ENCODE measurements at regions not wholly inside any gene's neighbourhood (a gene's known extent, or its start where the extent isn't known, plus 50 kb on each side); places are given as distances from the start of the nearest gene placed in this dataset.
A peak's percentile ranks its signal among the peaks of the same experiment; 100 is the strongest.

DNA sequence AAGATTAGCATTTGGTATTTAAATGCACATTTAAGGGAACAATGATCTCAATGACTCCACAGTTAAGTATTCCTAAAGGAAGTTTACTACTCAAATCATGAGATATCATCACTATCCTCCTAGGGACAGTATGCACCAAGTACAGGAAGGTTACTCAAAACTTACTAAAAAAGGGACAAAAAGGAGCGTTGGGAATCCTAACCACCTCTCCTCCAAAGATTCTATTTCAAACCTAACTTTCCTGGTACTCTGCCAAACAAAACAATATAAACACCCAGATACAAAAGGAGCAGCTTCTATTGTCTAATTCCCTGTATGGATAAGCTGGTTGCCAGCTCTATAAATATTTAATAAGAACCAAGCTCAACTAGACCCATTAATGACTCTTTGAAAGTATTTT lies 377.7 kb downstream of the NUAK1 start:
- DNase-seq = no peak

- no peak for DNase-seq
Measured at GRCh38 chr12:105764216-105764835, 374.4 kb downstream of the NUAK1 start.

DNA sequence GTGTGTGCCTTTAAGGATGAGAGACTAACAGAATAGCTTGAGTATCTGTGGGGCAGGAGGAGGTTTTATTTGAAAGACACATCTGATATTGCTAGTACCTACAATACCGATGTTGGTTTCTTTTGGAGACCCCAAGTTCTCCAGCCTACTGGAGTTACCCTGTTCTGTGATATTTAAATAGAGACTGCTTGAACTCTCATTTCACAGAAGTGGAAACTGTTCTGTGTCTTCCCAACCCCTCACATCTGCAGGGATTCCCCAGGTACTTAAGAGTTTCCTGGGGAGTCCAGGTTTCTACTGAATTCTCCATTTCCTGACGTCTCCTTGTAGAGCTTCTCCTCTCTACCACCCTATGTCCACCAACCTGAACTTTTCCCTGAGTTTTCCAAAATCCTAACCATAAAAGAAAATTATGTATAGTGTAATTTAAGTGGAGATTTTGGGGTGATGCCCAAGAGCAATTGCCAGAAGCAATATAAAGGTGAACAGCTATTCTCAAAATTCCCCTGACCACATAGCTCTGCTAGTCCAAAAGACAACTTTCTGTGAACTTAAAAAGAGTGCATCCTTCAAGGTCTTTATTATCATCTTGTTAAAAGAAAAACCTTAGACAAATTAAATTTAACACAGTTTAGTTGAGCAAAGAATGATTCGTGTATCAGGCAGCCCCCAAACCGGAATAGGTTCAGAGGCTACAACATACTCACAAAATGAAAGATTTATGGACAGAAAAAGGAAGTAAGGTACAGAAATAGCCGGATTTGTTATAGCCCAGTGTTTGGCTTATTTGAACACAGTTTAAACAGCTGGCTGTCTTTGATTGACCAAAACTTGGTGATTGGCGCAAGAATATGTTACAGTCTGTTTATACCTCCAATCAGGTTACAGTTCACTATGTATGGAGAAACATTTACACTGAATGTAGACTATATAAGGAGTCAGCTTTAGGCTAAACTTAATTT lies 373.4 kb downstream of the NUAK1 start:
- no peak for DNase-seq

GRCh38 chr12:105766029-105766428 lies 372.7 kb downstream of the NUAK1 start:
- no peak for DNase-seq

DNA sequence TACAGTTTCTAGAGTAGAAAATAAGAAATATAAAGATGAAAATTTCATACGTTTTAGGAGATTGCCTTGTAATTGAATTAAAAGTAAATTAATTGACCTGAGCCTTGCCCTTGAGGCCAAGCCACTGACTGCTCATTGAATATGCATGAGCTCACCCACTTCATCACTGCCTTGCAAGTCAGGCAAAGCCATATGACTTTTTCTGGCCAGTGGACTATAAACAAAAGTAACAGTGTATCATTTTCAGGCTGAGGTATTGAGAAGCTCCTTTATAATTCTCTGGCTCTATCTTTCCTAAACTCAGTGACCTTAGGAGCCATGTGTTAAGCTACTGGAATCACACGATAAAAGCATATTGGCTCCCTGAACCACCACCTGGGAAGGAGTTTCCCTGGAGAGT lies 369.3 kb downstream of the NUAK1 start:
- no peak for DNase-seq

- no peak for DNase-seq
Measured at GRCh38 chr12:105773471-105773870, 365.3 kb downstream of the NUAK1 start.

- no peak for DNase-seq
Measured at GRCh38 chr12:105774037-105774436, 364.7 kb downstream of the NUAK1 start.

DNA sequence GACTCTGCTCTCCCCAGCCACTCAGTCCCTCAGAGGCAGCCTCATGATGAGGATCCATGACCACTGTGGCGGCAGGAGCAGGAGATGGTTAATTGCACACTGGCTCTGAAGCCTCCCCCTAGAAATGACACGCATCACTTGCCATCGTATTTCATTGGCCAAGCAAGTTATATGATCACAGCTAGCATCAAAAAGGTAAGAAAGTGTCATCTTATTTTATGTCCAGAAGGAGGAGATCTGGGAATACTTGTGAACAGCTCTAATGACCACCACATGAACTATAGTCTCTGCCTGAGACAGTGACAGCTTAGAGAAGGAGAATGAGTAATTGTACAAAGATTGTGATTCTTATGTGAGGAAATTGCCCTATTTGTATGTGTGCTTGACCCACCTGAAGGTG lies 363.4 kb downstream of the NUAK1 start:
- no peak for DNase-seq

DNA sequence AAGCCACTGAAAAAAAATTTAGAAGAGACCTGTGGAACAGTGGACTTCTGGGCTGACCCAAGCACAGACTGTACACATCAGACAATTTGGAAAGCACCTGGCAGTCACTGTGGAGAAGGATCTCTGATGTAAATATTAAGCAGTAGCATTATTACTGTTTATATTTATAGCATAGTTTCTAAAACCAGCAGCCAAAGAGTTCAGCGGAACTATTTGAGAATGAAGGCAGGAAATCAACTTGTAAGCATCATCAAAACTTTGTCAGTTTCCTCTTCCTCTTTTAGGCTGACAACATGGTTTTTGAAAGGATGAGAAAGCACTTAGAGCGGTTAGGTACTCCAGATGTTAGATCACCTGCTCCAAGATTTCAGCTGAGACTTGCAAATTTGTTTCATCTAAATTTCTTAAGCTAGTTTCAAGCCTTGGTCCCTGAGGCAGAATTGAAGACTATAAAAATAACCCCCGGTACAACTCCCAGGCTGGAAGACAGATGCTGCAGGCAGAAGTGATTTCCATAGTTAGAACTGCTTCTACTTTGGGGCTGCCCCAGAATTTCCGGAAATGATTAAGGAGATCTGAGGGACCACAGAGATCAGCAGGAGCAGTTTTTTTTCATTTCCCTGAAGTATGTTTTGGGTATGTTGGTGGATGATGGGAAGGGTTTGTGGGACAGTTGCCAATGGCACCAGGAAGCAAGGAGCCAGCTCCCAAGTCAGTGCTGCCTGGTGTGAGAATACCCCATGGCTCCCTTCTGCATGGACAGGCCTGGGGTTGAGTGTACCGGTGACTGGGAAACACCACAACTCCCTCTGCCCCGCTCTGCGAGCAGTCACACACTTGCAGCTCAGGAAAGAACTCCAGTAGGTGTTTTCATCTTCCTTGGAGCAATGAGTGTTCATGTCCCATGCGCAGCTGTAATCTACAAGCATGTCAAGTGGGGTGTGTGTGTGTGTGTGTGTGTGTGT lies 354.5 kb downstream of the NUAK1 start:
- no peak for DNase-seq

DNA sequence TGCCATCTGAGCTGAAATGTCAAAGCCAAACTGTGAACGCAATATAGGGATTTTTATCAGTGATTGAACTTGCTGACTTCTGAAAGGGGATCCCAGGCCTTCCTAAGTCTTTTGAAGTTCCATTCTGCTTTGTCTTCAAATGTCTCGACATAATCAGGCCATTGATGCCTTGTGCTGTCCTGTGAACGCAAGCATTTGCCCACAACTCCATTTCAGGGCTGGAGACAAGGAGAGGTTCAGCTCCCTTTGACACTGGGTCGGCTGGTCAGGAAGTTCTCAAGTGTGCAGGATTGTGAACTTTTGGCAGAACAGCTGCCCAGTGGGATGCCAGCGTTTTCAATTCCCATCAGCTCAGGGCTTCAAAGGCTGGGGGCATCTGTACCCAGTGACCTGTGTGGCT lies 345.3 kb downstream of the NUAK1 start:
- no peak for DNase-seq

GRCh38 chr12:105798256-105798845 lies 340.4 kb downstream of the NUAK1 start:
- DNase-seq = peak; percentile 7

GRCh38 chr12:105799103-105799502 lies 339.7 kb downstream of the NUAK1 start:
- DNase-seq = no peak

DNA sequence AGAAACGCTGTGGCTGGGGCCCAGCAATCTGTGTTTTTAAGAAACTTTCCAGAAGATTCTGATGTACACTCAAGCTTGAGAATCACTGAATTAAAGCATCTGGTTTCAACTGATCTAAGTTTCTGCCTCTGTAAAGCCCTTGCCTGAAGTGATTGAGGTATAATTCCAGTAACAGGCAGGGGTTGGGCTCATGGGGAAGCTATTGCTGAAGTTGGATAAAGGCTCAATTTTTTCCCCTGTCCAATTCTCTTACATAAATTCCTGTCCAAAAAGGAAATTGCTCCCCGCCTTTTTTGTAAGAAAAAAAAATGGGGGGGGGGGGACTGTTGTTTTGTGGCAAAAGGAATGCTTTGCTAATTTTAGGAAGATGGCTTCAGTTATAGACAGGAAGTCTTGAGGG lies 337.4 kb downstream of the NUAK1 start:
- no peak for DNase-seq

DNA sequence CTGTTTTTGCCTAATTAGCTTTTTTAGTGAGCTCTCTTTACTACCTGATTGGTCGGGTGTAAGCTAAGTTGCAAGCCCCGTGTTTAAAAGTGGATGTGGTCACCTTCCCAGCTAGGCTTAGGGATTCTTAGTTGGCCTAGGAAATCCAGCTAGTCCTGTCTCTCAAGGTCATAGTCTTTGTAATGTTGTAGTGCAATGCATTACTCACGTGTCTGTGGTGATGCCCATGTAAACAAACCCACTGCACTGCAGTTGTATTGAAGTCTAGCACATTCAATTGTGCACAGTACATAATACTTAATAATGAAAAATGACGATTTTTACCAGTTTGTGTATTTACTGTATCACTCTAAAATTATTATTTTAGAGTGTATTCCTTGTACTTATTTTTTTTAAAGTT lies 335.5 kb downstream of the NUAK1 start:
- DNase-seq = no peak

- DNase-seq = no peak
Measured at GRCh38 chr12:105804591-105805265, 334.0 kb downstream of the NUAK1 start.

DNA sequence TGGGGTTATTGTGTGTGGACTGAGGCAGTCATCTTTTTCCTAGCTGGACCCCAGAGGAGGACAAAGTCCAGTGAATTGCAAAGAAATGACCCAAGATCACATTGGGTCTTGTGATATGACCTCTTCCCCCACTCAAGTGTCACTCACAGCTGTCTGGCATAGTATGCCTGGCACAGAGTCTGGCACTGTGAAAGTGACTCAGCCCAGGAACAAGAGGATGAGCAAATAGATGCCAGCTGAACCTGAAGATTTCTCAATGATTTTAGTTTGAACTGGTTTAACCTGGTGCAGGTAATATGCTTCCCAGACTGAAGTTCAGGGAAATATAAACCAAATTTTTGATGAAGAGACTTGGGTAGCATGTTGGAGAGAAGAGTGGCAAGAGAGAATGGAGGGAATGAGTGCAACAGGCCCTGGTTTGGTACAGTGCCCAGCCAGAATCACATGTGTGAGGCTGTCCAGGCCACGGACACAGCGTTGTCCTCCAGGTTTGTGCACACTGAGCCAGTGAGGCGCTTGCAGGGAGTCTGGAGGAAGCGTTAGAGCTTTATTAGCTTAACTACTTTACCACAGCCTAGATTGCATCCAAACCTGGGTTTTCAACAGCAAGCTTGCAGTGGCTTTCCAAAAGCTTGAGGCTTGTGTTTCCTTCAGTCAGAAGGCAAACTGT lies 332.9 kb downstream of the NUAK1 start:
- no peak for DNase-seq

DNA sequence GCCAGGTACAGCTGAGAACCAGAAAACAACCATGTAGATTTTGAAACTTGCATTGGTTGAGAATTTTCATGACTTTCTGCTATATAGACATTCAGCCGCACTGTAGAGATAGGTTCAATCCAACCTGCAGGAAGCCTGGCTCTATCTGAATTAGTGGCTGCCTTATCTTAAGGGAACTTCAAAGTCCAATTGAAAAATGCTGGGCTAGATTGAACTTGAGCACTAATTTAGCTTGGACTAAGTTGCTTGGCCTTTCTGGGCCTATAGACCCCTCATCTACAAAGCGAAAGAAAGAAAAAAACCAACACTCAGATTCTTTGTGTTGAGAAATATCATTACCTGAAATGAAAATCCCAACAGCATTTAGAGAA lies 332.4 kb downstream of the NUAK1 start:
- DNase-seq = no peak

GRCh38 chr12:105812366-105812765 lies 326.4 kb downstream of the NUAK1 start:
- DNase-seq = no peak

DNA sequence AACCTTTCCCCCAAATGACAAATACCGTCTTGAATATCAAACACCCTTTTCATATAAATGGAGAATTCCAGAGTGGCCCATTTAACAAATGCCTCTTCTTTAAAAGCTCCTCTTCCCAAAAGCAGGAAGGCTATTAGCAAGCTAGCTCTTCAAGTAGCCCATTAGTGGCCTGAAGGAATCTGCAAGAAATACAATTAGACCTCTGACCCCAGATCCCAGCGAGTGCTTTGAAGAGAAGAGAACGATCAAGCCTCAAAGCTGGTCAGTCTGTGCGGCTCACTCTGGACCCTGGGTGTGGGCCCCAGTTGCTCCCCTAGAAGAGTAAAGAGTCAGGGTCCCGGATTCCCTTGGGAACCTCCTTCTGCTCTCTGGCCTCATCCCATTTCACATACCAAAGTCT lies 325.6 kb downstream of the NUAK1 start:
- DNase-seq = no peak

DNA sequence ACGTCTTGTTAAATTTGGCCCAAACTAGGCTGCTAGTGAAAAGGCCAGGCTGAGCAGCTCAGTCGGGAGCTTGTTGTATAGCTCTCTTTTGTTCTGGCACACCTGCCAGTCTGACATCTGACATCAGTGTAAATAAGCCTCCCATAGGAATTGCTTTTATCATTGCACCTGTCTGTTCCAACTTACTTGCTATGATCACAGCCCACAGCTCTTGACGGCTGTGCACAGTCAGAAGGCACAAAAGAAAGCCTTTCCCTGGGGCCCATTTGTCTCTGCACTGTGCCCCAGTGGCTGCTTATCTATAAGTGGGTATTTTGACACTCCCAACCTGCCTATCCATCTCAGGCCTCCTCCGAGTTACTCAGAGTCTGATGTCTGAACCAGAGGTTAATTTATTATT lies 324.5 kb downstream of the NUAK1 start:
- DNase-seq = no peak

DNA sequence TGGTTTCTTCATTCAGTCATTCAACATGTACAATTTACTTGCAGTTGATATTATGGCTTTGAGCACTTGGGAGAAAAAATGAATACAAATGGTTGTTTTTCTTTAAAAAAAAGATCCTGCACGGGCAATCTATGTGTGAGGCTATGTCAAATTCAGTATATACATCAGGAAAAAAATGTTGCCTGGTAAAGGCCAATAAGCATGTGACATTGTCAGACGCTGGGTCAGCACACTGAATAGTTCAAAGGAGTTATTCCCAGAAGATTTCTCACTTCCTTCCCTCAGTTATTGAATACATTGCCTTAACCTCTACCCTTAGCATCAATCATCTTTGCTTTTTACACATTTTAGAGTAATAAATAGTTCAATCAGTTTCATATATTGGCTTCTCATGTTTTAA lies 319.2 kb downstream of the NUAK1 start:
- DNase-seq = no peak

Measured in T1000 (cell line).